GM12864 (cell line): ENCODE measurements at regions not wholly inside any gene's neighbourhood (a gene's known extent, or its start where the extent isn't known, plus 50 kb on each side); places are given as distances from the start of the nearest gene placed in this dataset.

ENCODE experiments used
- DNase-seq: peaks from one replicate; pipeline ENCODE4 v3.0.0-alpha.2; 2011; ENCODE audit warnings: low read depth
- H3K4me3 ChIP-seq: 2 replicates; pipeline ENCODE4 v1.5.1; 2011; ENCODE audit warnings: mild to moderate bottlenecking, low read depth, low read length, control low read depth
- TF ChIP-seq, protein P1 (sequence below): IDR thresholded peaks from 2 replicates; pipeline ENCODE4 v1.5.1; 2011; ENCODE audit warnings: low read depth, mild to moderate bottlenecking, moderate library complexity, low read length, control low read depth, inconsistent platforms; ENCODE audit errors: missing control alignments

DNA sequence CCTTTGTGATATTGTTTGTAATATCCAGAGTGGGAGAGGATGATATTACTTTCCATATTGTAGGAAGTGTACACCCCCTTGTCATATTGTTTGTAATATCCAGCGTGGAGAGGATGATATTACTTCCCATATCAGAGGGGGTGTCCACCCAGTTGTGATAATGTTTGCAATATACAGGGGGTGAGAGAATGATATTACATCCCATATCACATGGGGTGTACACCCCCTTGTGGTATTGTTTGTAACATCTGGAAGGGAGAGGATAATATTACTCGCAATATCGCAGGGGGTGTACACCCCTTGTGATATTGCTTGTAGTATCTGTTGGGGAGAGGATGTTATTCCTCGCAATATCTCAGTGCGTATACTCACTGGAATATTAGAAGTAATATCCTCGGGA is 61.5 kb downstream of the PRSS23 start:
- H3K4me3 ChIP-seq: no peak overlapping the region
- TF ChIP-seq, protein P1, sequence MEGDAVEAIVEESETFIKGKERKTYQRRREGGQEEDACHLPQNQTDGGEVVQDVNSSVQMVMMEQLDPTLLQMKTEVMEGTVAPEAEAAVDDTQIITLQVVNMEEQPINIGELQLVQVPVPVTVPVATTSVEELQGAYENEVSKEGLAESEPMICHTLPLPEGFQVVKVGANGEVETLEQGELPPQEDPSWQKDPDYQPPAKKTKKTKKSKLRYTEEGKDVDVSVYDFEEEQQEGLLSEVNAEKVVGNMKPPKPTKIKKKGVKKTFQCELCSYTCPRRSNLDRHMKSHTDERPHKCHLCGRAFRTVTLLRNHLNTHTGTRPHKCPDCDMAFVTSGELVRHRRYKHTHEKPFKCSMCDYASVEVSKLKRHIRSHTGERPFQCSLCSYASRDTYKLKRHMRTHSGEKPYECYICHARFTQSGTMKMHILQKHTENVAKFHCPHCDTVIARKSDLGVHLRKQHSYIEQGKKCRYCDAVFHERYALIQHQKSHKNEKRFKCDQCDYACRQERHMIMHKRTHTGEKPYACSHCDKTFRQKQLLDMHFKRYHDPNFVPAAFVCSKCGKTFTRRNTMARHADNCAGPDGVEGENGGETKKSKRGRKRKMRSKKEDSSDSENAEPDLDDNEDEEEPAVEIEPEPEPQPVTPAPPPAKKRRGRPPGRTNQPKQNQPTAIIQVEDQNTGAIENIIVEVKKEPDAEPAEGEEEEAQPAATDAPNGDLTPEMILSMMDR: no peak
- DNase-seq: no peak

- TF ChIP-seq, protein P1: no peak
- DNase-seq: no peak
- no peak overlapping the region for H3K4me3 ChIP-seq
These were observed 63.1 kb downstream of the PRSS23 start for GRCh38 chr11:86863476-86863875.

- H3K4me3 ChIP-seq: no peak overlapping the region
- DNase-seq: no peak
- TF ChIP-seq, protein P1: no peak
These were observed 65.1 kb downstream of the PRSS23 start for GRCh38 chr11:86865436-86865835.

DNA sequence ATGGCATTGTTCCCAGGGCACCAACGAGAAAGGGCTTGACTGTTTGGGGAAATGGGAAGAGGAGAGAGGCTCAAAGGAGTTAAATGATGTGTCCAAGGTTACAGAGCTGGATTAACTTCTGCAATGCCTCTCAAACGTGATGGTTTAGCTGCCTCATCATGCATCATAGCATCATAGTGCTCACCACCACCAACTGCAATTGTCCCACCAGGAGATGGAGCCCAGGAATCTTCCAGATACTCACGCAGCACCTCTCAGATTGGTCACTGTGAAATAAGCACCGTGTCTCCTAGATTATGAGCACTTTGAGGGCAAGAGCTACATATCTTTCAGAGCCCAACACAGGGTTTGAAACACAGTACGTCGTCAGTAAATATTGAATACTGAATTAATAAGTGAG is 69.2 kb downstream of the PRSS23 start:
- H3K4me3 ChIP-seq: no peak overlapping the region
- TF ChIP-seq, protein P1: no peak
- DNase-seq: no peak

DNA sequence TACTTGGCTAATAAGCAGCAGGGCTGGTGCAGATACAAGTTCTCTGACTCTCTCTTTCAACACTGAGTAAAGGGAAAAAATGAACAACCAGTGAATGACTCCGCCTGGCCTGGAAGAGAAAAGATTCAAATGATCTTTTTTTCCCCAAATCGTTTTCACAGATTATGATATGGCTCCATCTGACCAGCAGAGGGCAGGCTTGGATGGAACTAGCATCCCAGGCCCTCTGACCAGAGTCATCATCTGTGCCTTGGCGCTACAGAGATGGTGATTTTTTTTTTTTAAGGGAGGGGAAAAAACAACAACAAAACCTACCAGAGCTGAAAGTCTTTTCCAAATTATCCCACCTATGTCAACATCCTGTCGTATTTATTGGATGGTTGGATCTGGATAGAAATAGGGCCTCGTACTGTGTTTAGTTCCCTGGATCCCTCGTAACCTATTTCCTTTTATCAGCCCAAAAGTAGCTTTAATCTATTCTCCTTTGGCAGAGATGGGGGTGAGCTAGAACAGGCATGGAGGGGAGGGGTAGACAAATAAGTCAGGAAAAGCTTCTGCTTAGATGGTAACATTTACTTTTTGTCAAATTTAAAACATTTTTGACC is 69.7 kb downstream of the PRSS23 start:
- TF ChIP-seq, protein P1: peak; percentile 68

DNA sequence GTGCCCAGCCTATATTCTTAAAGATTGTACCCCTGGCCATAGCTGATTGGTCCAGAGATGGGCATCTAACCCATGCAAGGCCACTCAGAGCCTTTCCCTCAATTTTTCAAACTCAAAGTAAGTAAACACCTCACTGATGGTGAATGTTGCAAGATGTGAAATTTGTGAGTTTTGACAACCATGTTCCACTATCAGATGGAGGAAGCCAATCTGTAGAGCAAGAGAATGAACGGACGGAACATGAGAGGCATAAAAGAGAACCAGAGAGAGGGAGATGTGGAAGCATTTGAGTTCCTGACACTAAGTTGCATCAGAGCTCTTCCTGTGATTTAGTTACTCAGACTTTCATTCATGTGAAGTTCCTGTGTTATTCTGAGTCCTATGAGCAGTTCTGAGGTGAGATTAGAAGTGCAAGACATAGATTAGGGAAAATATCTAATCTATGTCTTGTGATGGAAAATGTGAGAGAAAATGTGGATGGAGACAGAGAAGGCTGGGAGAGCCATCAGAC is 73.3 kb downstream of the PRSS23 start:
- TF ChIP-seq, protein P1: no peak
- no peak for DNase-seq
- H3K4me3 ChIP-seq: no peak overlapping the region

More for the DNA sequence above, 69.7 kb downstream of the PRSS23 start:
- no peak for DNase-seq
- H3K4me3 ChIP-seq: no peak overlapping the region
